Subcutaneous abdominal adipose tissue (tissue), 5 donors: ENCODE measurements at regions not wholly inside any gene's neighbourhood (a gene's known extent, or its start where the extent isn't known, plus 50 kb on each side); places are given as distances from the start of the nearest gene placed in this dataset.

ENCODE experiments used
- H3K27ac ChIP-seq: one replicate; pipeline ENCODE4 v1.7.0; 2013; ENCODE audit warnings: low read depth, mild to moderate bottlenecking, inconsistent platforms, low read length, moderate library complexity
- H3K27me3 ChIP-seq, 5 donors: one replicate each; pipeline ENCODE4 v1.7.0; 2013; ENCODE audit warnings: low read length in 5 of 5, inconsistent platforms in 1 of 5; ENCODE audit not compliant: control insufficient read depth in 5 of 5, insufficient read depth in 4 of 5
- H3K36me3 ChIP-seq, 5 donors: one replicate each; pipeline ENCODE4 v1.7.0; 2013; ENCODE audit warnings: low read length in 5 of 5; ENCODE audit not compliant: control insufficient read depth in 5 of 5, insufficient read depth in 5 of 5
- H3K4me1 ChIP-seq, 5 donors: one replicate each; pipeline ENCODE4 v1.7.0; 2013; ENCODE audit warnings: low read length in 5 of 5, mild to moderate bottlenecking in 3 of 5, moderate library complexity in 1 of 5; ENCODE audit not compliant: control insufficient read depth in 5 of 5, insufficient read depth in 5 of 5
- H3K4me3 ChIP-seq, 5 donors: one replicate each; pipeline ENCODE4 v1.7.0; 2013; ENCODE audit warnings: low read length in 5 of 5, low read depth in 1 of 5
- H3K9ac ChIP-seq, 5 donors: one replicate each; pipeline ENCODE4 v1.7.0; 2013; ENCODE audit warnings: low read length in 5 of 5, mild to moderate bottlenecking in 4 of 5, moderate library complexity in 3 of 5
- H3K9me3 ChIP-seq, 5 donors: one replicate each; pipeline ENCODE4 v1.7.0; 2013; ENCODE audit warnings: low read length in 5 of 5; ENCODE audit not compliant: control insufficient read depth in 5 of 5
- donor health status: healthy.
- donor health status: healthy.
- donor health status: healthy.
- donor health status: healthy.
- donor health status: healthy.

- H3K36me3 ChIP-seq, result no peaks in the 10 kb centered on the region
- H3K9me3 ChIP-seq, result peaks cover 0 to 7% (median 5%) of the 10 kb centered on the region in 5 donors
- no peak overlapping the region for H3K9ac ChIP-seq
- H3K27me3 ChIP-seq, result peaks cover 0 to 5% (median 0%) of the 10 kb centered on the region in 5 donors
- no peak overlapping the region for H3K4me3 ChIP-seq
- H3K27ac ChIP-seq, result no peak overlapping the region
- no peaks in the 10 kb centered on the region for H3K4me1 ChIP-seq
Observed at GRCh38 chr15:31964586-31965307, 65.6 kb upstream of the CHRNA7 start.

GRCh38 chr15:31970007-31970406, 60.3 kb upstream of the CHRNA7 start:
- H3K27ac ChIP-seq, result no peak overlapping the region
- H3K9me3 ChIP-seq, result no peaks in the 10 kb centered on the region
- peaks cover 0 to 2% (median 1%) of the 10 kb centered on the region in 5 donors for H3K4me1 ChIP-seq
- H3K4me3 ChIP-seq, result no peak overlapping the region
- peaks cover 0 to 5% (median under 1%) of the 10 kb centered on the region in 5 donors for H3K27me3 ChIP-seq
- no peak overlapping the region for H3K9ac ChIP-seq
- H3K36me3 ChIP-seq, result no peaks in the 10 kb centered on the region

- Histone ChIP-seq H3K9me3 (no peaks in the 10 kb centered on the region), H3K4me3 (no peak overlapping the region), H3K27me3 (peaks cover 3 to 30% (median 25%) of the 10 kb centered on the region in 5 donors), H3K9ac (no peak overlapping the region), H3K4me1 (peaks cover 0 to 9% (median 8%) of the 10 kb centered on the region in 5 donors), H3K36me3 (no peaks in the 10 kb centered on the region), H3K27ac (no peak overlapping the region)
Observed at GRCh38 chr15:31973197-31973596, 57.1 kb upstream of the CHRNA7 start.

GRCh38 chr15:31974154-31974794, 56.0 kb upstream of the CHRNA7 start:
- Histone ChIP-seq H3K27ac (no peak overlapping the region), H3K9me3 (no peaks in the 10 kb centered on the region), H3K27me3 (peaks cover 0 to 32% (median 25%) of the 10 kb centered on the region in 5 donors), H3K4me3 (no peak overlapping the region), H3K4me1 (peaks cover 0 to 9% (median 8%) of the 10 kb centered on the region in 5 donors), H3K9ac (no peak overlapping the region), H3K36me3 (no peaks in the 10 kb centered on the region)

GRCh38 chr15:31974855-31975829, 55.2 kb upstream of the CHRNA7 start:
- peaks cover 0 to 9% (median 8%) of the 10 kb centered on the region in 5 donors for H3K4me1 ChIP-seq
- no peaks in the 10 kb centered on the region for H3K9me3 ChIP-seq
- no peaks in the 10 kb centered on the region for H3K36me3 ChIP-seq
- H3K4me3 ChIP-seq, result peak overlapping the region in 4 of 5 donors; percentile 10 to 48 (median 41)
- H3K27ac ChIP-seq, result no peak overlapping the region
- H3K9ac ChIP-seq, result peak overlapping the region in 1 of 5 donors; percentile 7
- peaks cover 0 to 33% (median 25%) of the 10 kb centered on the region in 5 donors for H3K27me3 ChIP-seq

GRCh38 chr15:31975830-31976229, 54.5 kb upstream of the CHRNA7 start:
- Histone ChIP-seq H3K27ac (no peak overlapping the region), H3K9ac (no peak overlapping the region), H3K4me3 (peak overlapping the region in 1 of 5 donors; percentile 3)

GRCh38 chr15:31977138-31977537, 53.2 kb upstream of the CHRNA7 start:
- Histone ChIP-seq H3K9me3 (no peaks in the 10 kb centered on the region), H3K36me3 (no peaks in the 10 kb centered on the region), H3K4me1 (peaks cover 0 to 9% (median 8%) of the 10 kb centered on the region in 5 donors), H3K27me3 (peaks cover 0 to 33% (median 25%) of the 10 kb centered on the region in 5 donors), H3K4me3 (no peak overlapping the region), H3K9ac (no peak overlapping the region), H3K27ac (no peak overlapping the region)

More at GRCh38 chr15:31975830-31976229, 54.5 kb upstream of the CHRNA7 start:
- Histone ChIP-seq H3K27me3 (peaks cover 0 to 33% (median 25%) of the 10 kb centered on the region in 5 donors), H3K4me1 (peaks cover 0 to 9% (median 8%) of the 10 kb centered on the region in 5 donors), H3K36me3 (no peaks in the 10 kb centered on the region), H3K9me3 (no peaks in the 10 kb centered on the region)

GRCh38 chr15:31977812-31978661, 52.3 kb upstream of the CHRNA7 start:
- no peak overlapping the region for H3K9ac ChIP-seq

More at GRCh38 chr15:31977812-31978661, 52.3 kb upstream of the CHRNA7 start:
- Histone ChIP-seq H3K4me3 (no peak overlapping the region), H3K9me3 (no peaks in the 10 kb centered on the region), H3K27me3 (peaks cover 0 to 33% (median 25%) of the 10 kb centered on the region in 5 donors), H3K36me3 (no peaks in the 10 kb centered on the region), H3K27ac (no peak overlapping the region), H3K4me1 (peaks cover 0 to 9% (median 8%) of the 10 kb centered on the region in 5 donors)
